ENCODE measurements at regions not wholly inside any gene's neighbourhood (a gene's known extent, or its start where the extent isn't known, plus 50 kb on each side); places are given as distances from the start of the nearest gene placed in this dataset.

- TF ChIP-seq RAD21 (IDR thresholded peaks at IDR 0.05; ENCODE audit: low read depth) (no peak), FOXM1 (IDR thresholded peaks at IDR 0.05; ENCODE audit: borderline replicate concordance, low read depth) (no peak), TEAD4 (IDR thresholded peaks at IDR 0.05) (no peak), CEBPB (IDR thresholded peaks at IDR 0.05) (no peak), EP300 (IDR thresholded peaks at IDR 0.05; ENCODE audit: borderline replicate concordance) (no peak), USF1 (IDR thresholded peaks at IDR 0.05) (no peak), MAX (IDR thresholded peaks at IDR 0.05) (no peak), TAF1 (IDR thresholded peaks at IDR 0.05; ENCODE audit: low read depth) (no peak), NFIC (IDR thresholded peaks at IDR 0.05) (no peak), REST (IDR thresholded peaks at IDR 0.05; ENCODE audit: low read depth) (no peak), YY1 (IDR thresholded peaks at IDR 0.05; ENCODE audit: low read depth) (no peak), CREB1 (IDR thresholded peaks at IDR 0.05; ENCODE audit: low read depth) (no peak)
These were observed 113.1 kb downstream of the QDPR start for GRCh38 chr4:17398805-17399204.

Data from Ishikawa (cell line).